BLaER1 treated with 17β-estradiol and CSF1 and Interleukin-3, amounts not matched to agents 10 nM and 100 nM (cell line): ENCODE measurements at regions not wholly inside any gene's neighbourhood (a gene's known extent, or its start where the extent isn't known, plus 50 kb on each side); places are given as distances from the start of the nearest gene placed in this dataset.

Experiments
- H3K27ac ChIP-seq, 11 experiments: shearing (Covaris generic); formaldehyde crosslinking; 2 replicates each; pipeline ENCODE4 v1.8.1; 2022
- H3K27me3 ChIP-seq, 11 experiments: shearing (Covaris generic); formaldehyde crosslinking; 2 replicates each; pipeline ENCODE4 v1.8.1; 2022
- H3K36me3 ChIP-seq, 11 experiments: shearing (Covaris generic); formaldehyde crosslinking; 2 replicates each; pipeline ENCODE4 v1.8.1; 2022
- H3K4me1 ChIP-seq, 10 experiments: shearing (Covaris generic); formaldehyde crosslinking; 2 replicates each; pipeline ENCODE4 v1.8.1; 2022
- H3K4me2 ChIP-seq, 11 experiments: shearing (Covaris generic); formaldehyde crosslinking; 2 replicates each; pipeline ENCODE4 v1.8.1; 2022
- H3K4me3 ChIP-seq, 10 experiments: shearing (Covaris generic); formaldehyde crosslinking; 2 replicates each; pipeline ENCODE4 v1.8.1; 2022
- H3K9ac ChIP-seq, 11 experiments: shearing (Covaris generic); formaldehyde crosslinking; 2 replicates each; pipeline ENCODE4 v1.8.1; 2022
- H3K9me3 ChIP-seq, 11 experiments: shearing (Covaris generic); formaldehyde crosslinking; replicated peaks in 1 of 11; 2 replicates each; pipeline ENCODE4 v1.8.1; 2022
- H4K20me1 ChIP-seq, 11 experiments: shearing (Covaris generic); formaldehyde crosslinking; 2 replicates each; pipeline ENCODE4 v1.8.1; 2022
- Cebpa-rat ChIP-seq, 11 experiments: shearing (Covaris generic); IDR thresholded peaks; 2 replicates each; pipeline ENCODE4 v1.8.1; 2022

- Histone ChIP-seq H3K4me3 (no peak overlapping the region), H3K36me3 (no peaks in the 10 kb centered on the region), H3K4me2 (no peak overlapping the region), H3K27me3 (no peaks in the 10 kb centered on the region), H3K27ac (no peak overlapping the region), H3K9me3 (no peaks in the 10 kb centered on the region), H3K9ac (no peak overlapping the region), H4K20me1 (no peaks in the 10 kb centered on the region), H3K4me1 (peaks cover 6 to 11% (median 8%) of the 10 kb centered on the region in 10 experiments; a peak in 19 of 20 replicates)
- TF ChIP-seq Cebpa-rat (IDR thresholded peaks at IDR 0.05), result no peak
These were observed 264.0 kb downstream of the MAN2A1 start for GRCh38 chr5:109953761-109954160.

GRCh38 chr5:109956884-109957283 is 267.2 kb downstream of the MAN2A1 start:
- Histone ChIP-seq H3K36me3 (no peaks in the 10 kb centered on the region), H4K20me1 (no peaks in the 10 kb centered on the region), H3K9ac (no peak overlapping the region), H3K27ac (no peak overlapping the region; a peak in 1 of 22 replicates), H3K4me2 (peak overlapping the region; percentile 10 to 70 (median 36); a peak in 16 of 22 replicates), H3K4me1 (peaks cover 8 to 26% (median 13%) of the 10 kb centered on the region in 10 experiments), H3K4me3 (no peak overlapping the region), H3K9me3 (no peaks in the 10 kb centered on the region), H3K27me3 (no peaks in the 10 kb centered on the region)
- no peak for TF ChIP-seq Cebpa-rat (IDR thresholded peaks at IDR 0.05)

GRCh38 chr5:109958082-109958481 is 268.4 kb downstream of the MAN2A1 start:
- Histone ChIP-seq H3K27ac (no peak overlapping the region), H3K4me1 (peaks cover 8 to 38% (median 25%) of the 10 kb centered on the region in 10 experiments), H3K9ac (no peak overlapping the region), H3K36me3 (no peaks in the 10 kb centered on the region), H3K9me3 (no peaks in the 10 kb centered on the region), H3K4me3 (no peak overlapping the region), H3K4me2 (no peak overlapping the region), H4K20me1 (no peaks in the 10 kb centered on the region), H3K27me3 (no peaks in the 10 kb centered on the region)
- TF ChIP-seq Cebpa-rat (IDR thresholded peaks at IDR 0.05), result no peak

- no peaks in the 10 kb centered on the region for H4K20me1 ChIP-seq
- peak overlapping the region in 2 of 11 experiments; percentile 42 to 60; a peak in 4 of 22 replicates for H3K4me2 ChIP-seq
- no peaks in the 10 kb centered on the region for H3K27me3 ChIP-seq
- H3K27ac ChIP-seq, result no peak overlapping the region
- no peak overlapping the region for H3K4me3 ChIP-seq
- peaks cover 8 to 53% (median 34%) of the 10 kb centered on the region in 10 experiments for H3K4me1 ChIP-seq
- no peak overlapping the region for H3K9ac ChIP-seq
- no peaks in the 10 kb centered on the region for H3K9me3 ChIP-seq
- TF ChIP-seq Cebpa-rat (IDR thresholded peaks at IDR 0.05), result no peak
- no peaks in the 10 kb centered on the region for H3K36me3 ChIP-seq
These were observed 269.9 kb downstream of the MAN2A1 start for GRCh38 chr5:109959652-109960051.

GRCh38 chr5:109961751-109962150 is 272.0 kb downstream of the MAN2A1 start:
- H3K9me3 ChIP-seq, result no peaks in the 10 kb centered on the region
- no peaks in the 10 kb centered on the region for H3K36me3 ChIP-seq
- no peaks in the 10 kb centered on the region for H4K20me1 ChIP-seq
- H3K27me3 ChIP-seq, result no peaks in the 10 kb centered on the region
- peak in 4 of 11 experiments; percentile 55 to 88 (median 70); a peak in 7 of 22 replicates for TF ChIP-seq Cebpa-rat (IDR thresholded peaks at IDR 0.05)
- peaks cover 6 to 49% (median 30%) of the 10 kb centered on the region in 10 experiments for H3K4me1 ChIP-seq
- peak overlapping the region in 6 of 11 experiments; percentile 19 to 65 (median 54); a peak in 10 of 22 replicates for H3K27ac ChIP-seq
- H3K4me2 ChIP-seq, result peak overlapping the region in 6 of 11 experiments; percentile 23 to 71 (median 61); a peak in 10 of 22 replicates
- H3K9ac ChIP-seq, result no peak overlapping the region
- H3K4me3 ChIP-seq, result no peak overlapping the region

- peaks cover 0 to 46% (median 26%) of the 10 kb centered on the region in 10 experiments; a peak in 14 of 20 replicates for H3K4me1 ChIP-seq
These were observed 273.3 kb downstream of the MAN2A1 start for GRCh38 chr5:109962882-109963603.

GRCh38 chr5:109964136-109964535 is 274.4 kb downstream of the MAN2A1 start:
- Histone ChIP-seq H3K9ac (no peak overlapping the region), H3K4me3 (no peak overlapping the region), H3K4me2 (peak overlapping the region in 5 of 11 experiments; percentile 41 to 75 (median 68); a peak in 9 of 22 replicates), H4K20me1 (no peaks in the 10 kb centered on the region), H3K27ac (no peak overlapping the region), H3K4me1 (peaks cover 0 to 46% (median 26%) of the 10 kb centered on the region in 10 experiments; a peak in 14 of 20 replicates), H3K27me3 (no peaks in the 10 kb centered on the region), H3K36me3 (no peaks in the 10 kb centered on the region), H3K9me3 (no peaks in the 10 kb centered on the region)
- no peak for TF ChIP-seq Cebpa-rat (IDR thresholded peaks at IDR 0.05)

More at GRCh38 chr5:109962882-109963603, 273.3 kb downstream of the MAN2A1 start:
- no peaks in the 10 kb centered on the region for H3K9me3 ChIP-seq
- H4K20me1 ChIP-seq, result no peaks in the 10 kb centered on the region
- no peaks in the 10 kb centered on the region for H3K27me3 ChIP-seq
- TF ChIP-seq Cebpa-rat (IDR thresholded peaks at IDR 0.05), result peak in 2 of 11 experiments; percentile 12 to 33; a peak in 1 of 22 replicates
- H3K36me3 ChIP-seq, result no peaks in the 10 kb centered on the region
- H3K9ac ChIP-seq, result no peak overlapping the region
- H3K4me2 ChIP-seq, result peak overlapping the region in 7 of 11 experiments; percentile 23 to 75 (median 66); a peak in 13 of 22 replicates
- peak overlapping the region in 7 of 11 experiments; percentile 0 to 65 (median 48); a peak in 10 of 22 replicates for H3K27ac ChIP-seq
- H3K4me3 ChIP-seq, result no peak overlapping the region

GRCh38 chr5:109965634-109966033 is 275.9 kb downstream of the MAN2A1 start:
- no peaks in the 10 kb centered on the region for H3K36me3 ChIP-seq
- no peaks in the 10 kb centered on the region for H3K27me3 ChIP-seq
- H3K9ac ChIP-seq, result no peak overlapping the region
- no peak overlapping the region for H3K27ac ChIP-seq
- H3K4me3 ChIP-seq, result no peak overlapping the region
- H3K4me1 ChIP-seq, result peaks cover 0 to 36% (median 22%) of the 10 kb centered on the region in 10 experiments; a peak in 14 of 20 replicates
- no peaks in the 10 kb centered on the region for H4K20me1 ChIP-seq
- no peak overlapping the region for H3K4me2 ChIP-seq
- no peaks in the 10 kb centered on the region for H3K9me3 ChIP-seq
- no peak for TF ChIP-seq Cebpa-rat (IDR thresholded peaks at IDR 0.05)

GRCh38 chr5:109971968-109972367 is 282.2 kb downstream of the MAN2A1 start:
- H3K4me2 ChIP-seq, result no peak overlapping the region
- H3K4me3 ChIP-seq, result no peak overlapping the region
- no peaks in the 10 kb centered on the region for H3K36me3 ChIP-seq
- no peaks in the 10 kb centered on the region for H3K4me1 ChIP-seq
- H3K9ac ChIP-seq, result no peak overlapping the region
- no peaks in the 10 kb centered on the region for H3K9me3 ChIP-seq
- no peak for TF ChIP-seq Cebpa-rat (IDR thresholded peaks at IDR 0.05)
- no peak overlapping the region for H3K27ac ChIP-seq
- H3K27me3 ChIP-seq, result no peaks in the 10 kb centered on the region
- H4K20me1 ChIP-seq, result no peaks in the 10 kb centered on the region
